Suprapubic skin (tissue), 4 donors: ENCODE measurements at regions not wholly inside any gene's neighbourhood (a gene's known extent, or its start where the extent isn't known, plus 50 kb on each side); places are given as distances from the start of the nearest gene placed in this dataset.

Experiments used
- DNase-seq, 2 donors: peaks; one replicate each; pipeline ENCODE4 v3.0.0-alpha.2; 2019; ENCODE audit warnings: low spot score in 2 of 2
- H3K27ac ChIP-seq: fragments of 200-600 bp; sonication (generic); one replicate; pipeline ENCODE4 v1.5.1; 2019
- H3K27me3 ChIP-seq: fragments of 200-600 bp; sonication (generic); one replicate; pipeline ENCODE4 v1.5.1; 2019
- H3K36me3 ChIP-seq: fragments of 200-600 bp; sonication (generic); one replicate; pipeline ENCODE4 v1.5.1; 2019
- H3K4me1 ChIP-seq: fragments of 200-600 bp; sonication (generic); one replicate; pipeline ENCODE4 v1.5.1; 2019
- H3K4me3 ChIP-seq: fragments of 200-600 bp; sonication (generic); one replicate; pipeline ENCODE4 v1.5.1; 2019; ENCODE audit warnings: mild to moderate bottlenecking
- H3K9me3 ChIP-seq: fragments of 200-600 bp; sonication (generic); one replicate; pipeline ENCODE4 v1.5.1; 2019
- EP300 ChIP-seq: sonication (generic); formaldehyde crosslinking; IDR thresholded peaks from one replicate; pipeline ENCODE4 v1.6.1; 2017; ENCODE audit warnings: antibody characterized with exemption
- POLR2A ChIP-seq, 2 donors: fragments of 450-650 bp; IDR thresholded peaks; one replicate each; pipeline ENCODE4 v1.6.1; 2017; ENCODE audit warnings: antibody characterized with exemption in 2 of 2, mild to moderate bottlenecking in 2 of 2, moderate library complexity in 2 of 2
- POLR2AphosphoS5 ChIP-seq, 3 donors: sonication (generic); formaldehyde crosslinking; IDR thresholded peaks; one replicate each; pipeline ENCODE4 v1.6.1; 2017; ENCODE audit warnings: antibody characterized with exemption in 3 of 3
- WGBS: methylation state at CpG from one replicate; pipeline ENCODE4 v1.1.5; 2018; 5-methylcytosine and 5-hydroxymethylcytosine counted together
- TF ChIP-seq, protein P1 (sequence below), 2 donors: fragments of 200-600 bp in 1 of 2; fragments of 450-650 bp in 1 of 2; sonication (generic) in 1 of 2; IDR thresholded peaks; one replicate each; pipeline ENCODE4 v1.5.1; 2016 to 2019; ENCODE audit warnings: antibody characterized with exemption in 2 of 2, mild to moderate bottlenecking in 1 of 2, moderate library complexity in 1 of 2

DNA sequence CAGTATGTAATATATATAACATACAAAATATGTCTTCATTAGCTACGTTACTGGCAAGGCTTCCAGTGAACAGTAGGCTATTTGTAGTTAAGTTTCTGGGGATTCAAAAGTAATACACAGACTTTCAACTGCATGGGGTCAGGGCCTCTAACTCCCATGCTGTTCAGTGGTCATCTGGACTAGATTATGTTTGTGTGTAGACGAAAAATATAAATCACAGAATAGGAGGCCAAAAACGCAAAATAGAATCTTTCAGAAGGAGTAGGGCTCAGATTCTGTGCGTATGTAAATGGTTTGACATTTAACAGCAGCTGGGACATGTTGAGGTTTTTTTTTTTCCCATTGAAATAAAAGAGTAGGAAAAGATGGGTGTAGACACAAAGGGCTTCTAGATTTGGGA, 1048.7 kb upstream of the WWC1 start:
- H3K36me3 ChIP-seq, result no peaks in the 10 kb centered on the region
- H3K4me1 ChIP-seq, result no peaks in the 10 kb centered on the region
- no peak overlapping the region for H3K27ac ChIP-seq
- peaks cover 3% of the 10 kb centered on the region for H3K27me3 ChIP-seq
- no peak for TF ChIP-seq POLR2AphosphoS5 (IDR thresholded peaks at IDR 0.05)
- no peak for TF ChIP-seq EP300
- TF ChIP-seq, protein P1, sequence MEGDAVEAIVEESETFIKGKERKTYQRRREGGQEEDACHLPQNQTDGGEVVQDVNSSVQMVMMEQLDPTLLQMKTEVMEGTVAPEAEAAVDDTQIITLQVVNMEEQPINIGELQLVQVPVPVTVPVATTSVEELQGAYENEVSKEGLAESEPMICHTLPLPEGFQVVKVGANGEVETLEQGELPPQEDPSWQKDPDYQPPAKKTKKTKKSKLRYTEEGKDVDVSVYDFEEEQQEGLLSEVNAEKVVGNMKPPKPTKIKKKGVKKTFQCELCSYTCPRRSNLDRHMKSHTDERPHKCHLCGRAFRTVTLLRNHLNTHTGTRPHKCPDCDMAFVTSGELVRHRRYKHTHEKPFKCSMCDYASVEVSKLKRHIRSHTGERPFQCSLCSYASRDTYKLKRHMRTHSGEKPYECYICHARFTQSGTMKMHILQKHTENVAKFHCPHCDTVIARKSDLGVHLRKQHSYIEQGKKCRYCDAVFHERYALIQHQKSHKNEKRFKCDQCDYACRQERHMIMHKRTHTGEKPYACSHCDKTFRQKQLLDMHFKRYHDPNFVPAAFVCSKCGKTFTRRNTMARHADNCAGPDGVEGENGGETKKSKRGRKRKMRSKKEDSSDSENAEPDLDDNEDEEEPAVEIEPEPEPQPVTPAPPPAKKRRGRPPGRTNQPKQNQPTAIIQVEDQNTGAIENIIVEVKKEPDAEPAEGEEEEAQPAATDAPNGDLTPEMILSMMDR (IDR thresholded peaks at IDR 0.05), result no peak
- no peak for TF ChIP-seq POLR2A (IDR thresholded peaks at IDR 0.05)
- no peak overlapping the region for H3K4me3 ChIP-seq
- 85% methylated on average over 4 of the region's 4 CpGs for WGBS
- no peaks in the 10 kb centered on the region for H3K9me3 ChIP-seq
- no peak for DNase-seq

DNA sequence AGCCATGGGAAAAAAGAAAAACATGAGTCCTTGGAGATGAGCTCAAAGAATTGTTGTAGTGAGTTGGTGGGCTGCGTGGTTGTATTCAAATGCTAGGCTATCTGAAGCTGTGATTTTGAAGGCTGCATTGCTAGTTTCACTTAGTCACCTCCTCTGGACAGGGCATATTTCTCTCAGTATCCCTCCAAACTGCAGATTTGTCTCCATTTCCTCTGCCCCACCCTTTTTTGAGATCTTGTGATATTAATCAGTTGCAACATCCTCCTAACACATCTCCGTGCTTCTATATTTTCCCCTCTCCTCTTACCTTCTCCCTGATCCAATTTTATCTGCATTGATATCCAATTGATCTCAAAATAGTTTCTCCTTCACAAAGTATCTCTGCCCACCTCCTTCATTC, 1048.0 kb upstream of the WWC1 start:
- DNase-seq, result no peak
- Histone ChIP-seq H3K4me1 (no peaks in the 10 kb centered on the region), H3K4me3 (no peak overlapping the region), H3K9me3 (no peaks in the 10 kb centered on the region), H3K27me3 (peaks cover 3% of the 10 kb centered on the region), H3K27ac (no peak overlapping the region), H3K36me3 (no peaks in the 10 kb centered on the region)
- 71% methylated on average over 2 of the region's 2 CpGs for WGBS
- TF ChIP-seq, protein P1 (IDR thresholded peaks at IDR 0.05), result no peak
- TF ChIP-seq POLR2AphosphoS5 (IDR thresholded peaks at IDR 0.05), result no peak
- no peak for TF ChIP-seq POLR2A (IDR thresholded peaks at IDR 0.05)
- TF ChIP-seq EP300, result no peak

DNA sequence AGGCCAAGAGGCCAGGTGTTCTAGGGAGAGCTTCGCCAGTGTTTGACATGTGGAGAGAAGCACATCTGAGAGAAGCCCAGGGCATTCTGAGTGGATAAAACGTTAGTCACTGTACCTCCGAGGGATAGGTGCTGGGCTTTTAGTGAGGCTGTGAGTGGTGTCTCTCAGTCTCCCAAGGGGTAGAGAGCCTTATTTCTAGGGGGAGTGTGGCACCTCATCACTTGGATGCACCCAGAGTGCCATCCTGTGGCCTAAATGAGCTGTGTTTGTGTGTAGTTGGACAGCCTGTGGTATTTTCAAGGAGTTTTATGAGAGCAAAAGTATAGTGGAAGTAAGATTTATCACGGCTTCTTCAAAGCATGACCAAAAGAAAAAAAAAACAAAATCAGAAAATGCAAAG, 1046.9 kb upstream of the WWC1 start:
- H3K4me3 ChIP-seq, result no peak overlapping the region
- H3K27me3 ChIP-seq, result peaks cover 3% of the 10 kb centered on the region
- H3K4me1 ChIP-seq, result no peaks in the 10 kb centered on the region
- H3K36me3 ChIP-seq, result no peaks in the 10 kb centered on the region
- no peaks in the 10 kb centered on the region for H3K9me3 ChIP-seq
- no peak for DNase-seq
- no peak overlapping the region for H3K27ac ChIP-seq
- 62% methylated on average over 4 of the region's 4 CpGs for WGBS
- TF ChIP-seq EP300 (no peak), POLR2AphosphoS5 (IDR thresholded peaks at IDR 0.05) (no peak), POLR2A (IDR thresholded peaks at IDR 0.05) (no peak)
- TF ChIP-seq, protein P1 (IDR thresholded peaks at IDR 0.05), result no peak

DNA sequence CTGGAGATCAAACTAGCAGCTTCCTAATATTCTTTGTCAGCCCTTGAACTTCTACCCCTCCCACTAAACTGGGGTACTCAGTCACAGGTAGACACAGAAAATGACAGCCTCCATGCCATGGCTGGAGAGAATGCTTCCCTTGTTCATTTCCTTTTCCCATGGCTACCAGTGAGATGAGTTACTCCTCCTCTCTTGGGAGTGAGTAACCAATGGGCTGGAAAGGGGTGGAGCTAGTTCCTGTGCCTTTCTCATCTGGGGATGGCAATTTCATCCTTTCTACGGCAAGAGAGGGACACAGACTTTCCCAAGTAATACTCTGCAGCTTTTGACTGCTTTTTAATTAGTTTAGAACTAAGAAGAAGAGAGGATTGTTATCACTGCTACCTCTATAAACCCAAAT, 1045.6 kb upstream of the WWC1 start:
- no peaks in the 10 kb centered on the region for H3K9me3 ChIP-seq
- TF ChIP-seq POLR2A (IDR thresholded peaks at IDR 0.05), result no peak
- no peak for DNase-seq
- no peak overlapping the region for H3K4me3 ChIP-seq
- no peaks in the 10 kb centered on the region for H3K36me3 ChIP-seq
- no peak overlapping the region for H3K27ac ChIP-seq
- H3K27me3 ChIP-seq, result peaks cover 3% of the 10 kb centered on the region
- WGBS, result 75% methylated on average over 1 of the region's 1 CpG
- no peaks in the 10 kb centered on the region for H3K4me1 ChIP-seq

DNA sequence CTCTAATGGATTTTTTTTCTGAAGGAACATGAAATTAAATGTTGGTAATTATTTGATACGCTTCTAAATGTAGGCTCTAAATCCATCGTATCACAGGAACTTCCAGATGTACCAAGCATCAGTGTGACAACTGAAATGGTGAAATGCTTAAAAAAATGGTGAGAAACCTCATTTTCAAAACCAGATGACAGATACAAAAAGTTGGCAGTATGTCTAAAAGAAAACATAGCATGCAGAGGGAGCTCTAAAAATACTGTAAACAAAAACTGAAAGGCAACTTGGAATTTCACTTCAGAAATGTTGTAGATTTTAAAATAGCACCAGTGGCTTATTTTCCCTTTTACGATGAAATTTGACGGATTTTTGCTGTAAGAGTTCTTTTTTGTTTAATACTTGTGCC, 1043.6 kb upstream of the WWC1 start:
- 75% methylated on average over 4 of the region's 4 CpGs for WGBS
- Histone ChIP-seq H3K27me3 (peaks cover 3% of the 10 kb centered on the region), H3K4me1 (no peaks in the 10 kb centered on the region), H3K9me3 (no peaks in the 10 kb centered on the region), H3K4me3 (no peak overlapping the region), H3K36me3 (no peaks in the 10 kb centered on the region), H3K27ac (no peak overlapping the region)
- TF ChIP-seq EP300, result no peak
- no peak for TF ChIP-seq POLR2A (IDR thresholded peaks at IDR 0.05)
- TF ChIP-seq POLR2AphosphoS5 (IDR thresholded peaks at IDR 0.05), result no peak
- TF ChIP-seq, protein P1 (IDR thresholded peaks at IDR 0.05), result no peak
- no peak for DNase-seq

DNA sequence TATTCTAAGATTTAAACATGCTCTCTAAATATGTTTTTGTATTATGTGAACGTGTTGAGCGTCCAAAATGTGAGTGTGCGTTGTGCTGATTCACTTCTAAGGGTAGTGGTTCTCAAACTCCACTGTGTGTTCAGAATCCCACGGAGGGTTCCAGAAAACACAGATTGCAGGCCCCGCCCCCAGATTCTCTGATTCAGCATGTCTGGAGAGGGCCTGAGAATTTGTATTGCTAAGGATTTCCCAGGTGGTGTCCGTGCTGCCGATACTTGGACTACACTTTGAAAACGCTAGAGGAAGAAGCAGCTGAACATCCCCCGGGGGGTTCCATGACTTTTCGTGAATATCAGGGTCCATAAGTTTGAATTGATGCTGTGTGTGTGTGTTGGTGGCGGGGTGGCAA, 1043.2 kb upstream of the WWC1 start:
- TF ChIP-seq POLR2AphosphoS5 (IDR thresholded peaks at IDR 0.05) (no peak), POLR2A (IDR thresholded peaks at IDR 0.05) (no peak), EP300 (no peak)
- TF ChIP-seq, protein P1 (IDR thresholded peaks at IDR 0.05), result no peak
- H3K4me3 ChIP-seq, result no peak overlapping the region
- H3K27ac ChIP-seq, result no peak overlapping the region
- WGBS, result 72% methylated on average over 11 of the region's 11 CpGs
- H3K27me3 ChIP-seq, result peaks cover 3% of the 10 kb centered on the region
- no peaks in the 10 kb centered on the region for H3K4me1 ChIP-seq
- H3K9me3 ChIP-seq, result no peaks in the 10 kb centered on the region
- H3K36me3 ChIP-seq, result no peaks in the 10 kb centered on the region
- DNase-seq, result no peak
